ENCODE measurements at regions not wholly inside any gene's neighbourhood (a gene's known extent, or its start where the extent isn't known, plus 50 kb on each side); places are given as distances from the start of the nearest gene placed in this dataset.
A peak's percentile ranks its signal among the peaks of the same experiment; 100 is the strongest.
"Not testable (repeated sequence)": the region's sequence is repeated elsewhere in the genome, so short reads cannot be mapped to it uniquely, and the experiment has no call there.

DNA sequence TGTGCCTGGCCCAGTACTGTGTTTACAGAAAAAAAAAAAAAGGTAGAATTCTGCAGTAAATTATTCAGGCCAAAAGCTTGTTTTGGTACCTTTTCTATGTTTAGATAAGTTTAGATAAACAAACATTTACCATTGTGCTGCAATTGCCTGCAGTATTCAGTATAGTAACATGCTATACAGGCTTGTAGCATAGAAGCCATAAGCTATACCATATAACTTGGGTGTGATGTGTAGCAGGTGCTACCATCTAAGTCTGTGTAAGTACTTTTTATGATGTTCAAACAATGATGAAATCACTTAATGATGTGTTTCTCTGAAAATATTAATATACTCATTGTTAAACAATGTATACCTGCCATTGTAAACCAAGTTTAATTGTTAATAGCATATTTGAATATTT lies 241.6 kb upstream of the HS3ST1 start:
- no peaks in the 10 kb centered on the region for H3K36me3 ChIP-seq (ENCODE audit: control insufficient read depth in 3 of 3, insufficient read depth in 2 of 3, low read depth in 1 of 3, low read length in 3 of 3)
- H3K4me3 ChIP-seq (ENCODE audit: low read depth in 1 of 3, low read length in 3 of 3), result no peak overlapping the region
- no peak for FAIRE-seq
- H3K9me3 ChIP-seq (ENCODE audit: control insufficient read depth in 2 of 2, insufficient read depth in 1 of 2, low read depth in 1 of 2, low read length in 1 of 2), result no peaks in the 10 kb centered on the region
- DNase-seq, result peak in 1 of 2 donors; percentile 38
- no peaks in the 10 kb centered on the region for H3K27me3 ChIP-seq (ENCODE audit: control insufficient read depth in 3 of 3, insufficient read depth in 3 of 3, low read length in 3 of 3)
- H3K27ac ChIP-seq (ENCODE audit: low read depth in 1 of 3, low read length in 2 of 3), result no peak overlapping the region
- H3K4me1 ChIP-seq (ENCODE audit: control insufficient read depth in 3 of 3, insufficient read depth in 2 of 3, low read depth in 1 of 3, low read length in 2 of 3), result no peaks in the 10 kb centered on the region

DNA sequence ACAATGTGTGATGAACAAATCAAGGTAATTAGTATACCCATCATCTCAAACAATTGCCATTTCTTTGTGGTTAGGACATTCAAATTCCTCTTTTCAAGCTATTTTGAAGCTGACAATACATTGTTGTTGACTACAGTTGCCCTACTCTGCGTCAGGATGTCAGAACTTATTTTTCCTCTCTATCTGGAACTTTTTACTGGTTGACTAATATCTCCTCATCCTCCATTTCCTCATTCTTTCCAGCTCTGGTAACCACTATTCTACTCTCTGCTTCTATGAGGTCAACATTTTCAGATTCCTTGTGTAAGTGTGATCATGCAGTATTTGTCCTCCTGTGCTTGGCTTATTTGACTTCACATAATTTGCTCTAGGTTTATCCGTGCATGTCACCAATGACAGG lies 240.5 kb upstream of the HS3ST1 start:
- 43 to 88% (median 65%) methylated on average over 2 of the region's 2 CpGs for WGBS, 3 donors
- H3K27me3 ChIP-seq (ENCODE audit: control insufficient read depth in 3 of 3, insufficient read depth in 3 of 3, low read length in 3 of 3), result no peaks in the 10 kb centered on the region
- FAIRE-seq, result no peak
- no peaks in the 10 kb centered on the region for H3K4me1 ChIP-seq (ENCODE audit: control insufficient read depth in 3 of 3, insufficient read depth in 2 of 3, low read depth in 1 of 3, low read length in 2 of 3)
- no peak overlapping the region for H3K27ac ChIP-seq (ENCODE audit: low read depth in 1 of 3, low read length in 2 of 3)
- no peak for DNase-seq
- H3K9me3 ChIP-seq (ENCODE audit: control insufficient read depth in 2 of 2, insufficient read depth in 1 of 2, low read depth in 1 of 2, low read length in 1 of 2), result no peaks in the 10 kb centered on the region
- no peaks in the 10 kb centered on the region for H3K36me3 ChIP-seq (ENCODE audit: control insufficient read depth in 3 of 3, insufficient read depth in 2 of 3, low read depth in 1 of 3, low read length in 3 of 3)
- no peak overlapping the region for H3K4me3 ChIP-seq (ENCODE audit: low read depth in 1 of 3, low read length in 3 of 3)

DNA sequence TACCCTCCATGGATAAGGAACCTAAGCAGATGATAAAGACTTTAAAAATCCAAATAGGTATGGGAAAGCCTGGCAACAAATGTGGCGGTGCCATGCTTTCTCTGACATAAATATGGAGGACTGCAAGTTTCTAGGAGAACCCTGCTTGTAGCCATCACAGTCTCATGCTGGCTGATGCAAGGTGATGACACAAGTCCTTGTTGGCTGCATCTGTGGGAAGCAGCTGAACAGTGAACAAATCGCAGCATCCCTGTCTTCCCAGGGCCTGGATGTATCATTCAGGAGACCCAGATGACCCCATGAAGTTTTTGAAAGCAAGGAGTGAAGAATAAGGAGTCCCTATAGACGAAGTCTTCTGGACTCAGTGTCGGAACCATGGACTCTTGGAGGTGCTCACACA lies 234.4 kb upstream of the HS3ST1 start:
- no peaks in the 10 kb centered on the region for H3K27me3 ChIP-seq (ENCODE audit: control insufficient read depth in 3 of 3, insufficient read depth in 3 of 3, low read length in 3 of 3)
- FAIRE-seq (no peak), DNase-seq (no peak)
- peaks cover 0 to 2% of the 10 kb centered on the region in 2 donors for H3K9me3 ChIP-seq (ENCODE audit: control insufficient read depth in 2 of 2, insufficient read depth in 1 of 2, low read depth in 1 of 2, low read length in 1 of 2)
- H3K36me3 ChIP-seq (ENCODE audit: control insufficient read depth in 3 of 3, insufficient read depth in 2 of 3, low read depth in 1 of 3, low read length in 3 of 3), result no peaks in the 10 kb centered on the region
- H3K27ac ChIP-seq (ENCODE audit: low read depth in 1 of 3, low read length in 2 of 3), result no peak overlapping the region
- H3K4me3 ChIP-seq (ENCODE audit: low read depth in 1 of 3, low read length in 3 of 3), result no peak overlapping the region
- WGBS, 3 donors, result 90 to 95% (median 93%) methylated on average over 4 of the region's 4 CpGs
- H3K4me1 ChIP-seq (ENCODE audit: control insufficient read depth in 3 of 3, insufficient read depth in 2 of 3, low read depth in 1 of 3, low read length in 2 of 3), result no peaks in the 10 kb centered on the region

GRCh38 chr4:11650801-11651596 lies 222.3 kb upstream of the HS3ST1 start:
- no peak overlapping the region for H3K27ac ChIP-seq (ENCODE audit: low read depth in 1 of 3, low read length in 2 of 3)
- 53 to 73% (median 61%) methylated on average over 19 of the region's 19 CpGs for WGBS, 3 donors
- no peak overlapping the region for H3K4me3 ChIP-seq (ENCODE audit: low read depth in 1 of 3, low read length in 3 of 3)
- no peaks in the 10 kb centered on the region for H3K4me1 ChIP-seq (ENCODE audit: control insufficient read depth in 3 of 3, insufficient read depth in 2 of 3, low read depth in 1 of 3, low read length in 2 of 3)
- no peaks in the 10 kb centered on the region for H3K27me3 ChIP-seq (ENCODE audit: control insufficient read depth in 3 of 3, insufficient read depth in 3 of 3, low read length in 3 of 3)
- H3K36me3 ChIP-seq (ENCODE audit: control insufficient read depth in 3 of 3, insufficient read depth in 2 of 3, low read depth in 1 of 3, low read length in 3 of 3), result no peaks in the 10 kb centered on the region
- no peaks in the 10 kb centered on the region for H3K9me3 ChIP-seq (ENCODE audit: control insufficient read depth in 2 of 2, insufficient read depth in 1 of 2, low read depth in 1 of 2, low read length in 1 of 2)
- peak in 1 of 2 donors; percentile 10 for DNase-seq
- no peak for FAIRE-seq

DNA sequence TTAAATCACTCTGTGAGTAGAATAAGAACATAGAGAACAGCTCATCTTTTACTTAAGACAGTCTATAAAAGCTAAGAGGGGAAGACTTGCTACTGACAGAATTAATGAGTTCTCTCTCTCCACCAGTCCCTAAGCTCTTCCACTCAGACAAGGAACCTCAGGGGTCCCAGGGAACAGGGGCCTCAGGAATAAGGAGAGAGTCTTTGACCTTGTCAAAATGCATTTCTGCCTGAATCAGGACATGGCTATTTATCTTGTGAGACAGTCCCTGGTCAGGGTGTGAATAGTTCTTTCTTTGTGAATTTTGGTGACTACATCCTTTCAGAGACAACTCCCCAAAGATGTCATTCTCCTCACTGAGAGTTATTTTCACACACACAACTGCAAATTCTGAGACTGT lies 218.7 kb upstream of the HS3ST1 start:
- DNase-seq, result no peak
- Histone ChIP-seq H3K4me1 (ENCODE audit: control insufficient read depth in 3 of 3, insufficient read depth in 2 of 3, low read depth in 1 of 3, low read length in 2 of 3) (no peaks in the 10 kb centered on the region), H3K4me3 (ENCODE audit: low read depth in 1 of 3, low read length in 3 of 3) (no peak overlapping the region), H3K36me3 (ENCODE audit: control insufficient read depth in 3 of 3, insufficient read depth in 2 of 3, low read depth in 1 of 3, low read length in 3 of 3) (no peaks in the 10 kb centered on the region), H3K27ac (ENCODE audit: low read depth in 1 of 3, low read length in 2 of 3) (no peak overlapping the region), H3K9me3 (ENCODE audit: control insufficient read depth in 2 of 2, insufficient read depth in 1 of 2, low read depth in 1 of 2, low read length in 1 of 2) (no peaks in the 10 kb centered on the region), H3K27me3 (ENCODE audit: control insufficient read depth in 3 of 3, insufficient read depth in 3 of 3, low read length in 3 of 3) (no peaks in the 10 kb centered on the region)
- no peak for FAIRE-seq

- H3K36me3 ChIP-seq (ENCODE audit: control insufficient read depth in 3 of 3, insufficient read depth in 2 of 3, low read depth in 1 of 3, low read length in 3 of 3); DNase-seq; FAIRE-seq; H3K4me3 ChIP-seq (ENCODE audit: low read depth in 1 of 3, low read length in 3 of 3); H3K27me3 ChIP-seq (ENCODE audit: control insufficient read depth in 3 of 3, insufficient read depth in 3 of 3, low read length in 3 of 3); H3K9me3 ChIP-seq (ENCODE audit: control insufficient read depth in 2 of 2, insufficient read depth in 1 of 2, low read depth in 1 of 2, low read length in 1 of 2); H3K4me1 ChIP-seq (ENCODE audit: control insufficient read depth in 3 of 3, insufficient read depth in 2 of 3, low read depth in 1 of 3, low read length in 2 of 3); H3K27ac ChIP-seq (ENCODE audit: low read depth in 1 of 3, low read length in 2 of 3): not testable (repeated sequence)
- WGBS, 3 donors, result 83 to 90% (median 87%) methylated on average over 2 of the region's 2 CpGs
These were observed 214.4 kb upstream of the HS3ST1 start for GRCh38 chr4:11643081-11643480.

GRCh38 chr4:11640584-11640983 lies 211.9 kb upstream of the HS3ST1 start:
- FAIRE-seq, result no peak
- WGBS, 3 donors, result 64 to 85% (median 75%) methylated on average over 2 of the region's 2 CpGs
- H3K4me3 ChIP-seq (ENCODE audit: low read depth in 1 of 3, low read length in 3 of 3), result no peak overlapping the region
- no peaks in the 10 kb centered on the region for H3K36me3 ChIP-seq (ENCODE audit: control insufficient read depth in 3 of 3, insufficient read depth in 2 of 3, low read depth in 1 of 3, low read length in 3 of 3)
- no peaks in the 10 kb centered on the region for H3K9me3 ChIP-seq (ENCODE audit: control insufficient read depth in 2 of 2, insufficient read depth in 1 of 2, low read depth in 1 of 2, low read length in 1 of 2)
- DNase-seq, result no peak
- H3K27me3 ChIP-seq (ENCODE audit: control insufficient read depth in 3 of 3, insufficient read depth in 3 of 3, low read length in 3 of 3), result no peaks in the 10 kb centered on the region
- H3K4me1 ChIP-seq (ENCODE audit: control insufficient read depth in 3 of 3, insufficient read depth in 2 of 3, low read depth in 1 of 3, low read length in 2 of 3), result no peaks in the 10 kb centered on the region
- no peak overlapping the region for H3K27ac ChIP-seq (ENCODE audit: low read depth in 1 of 3, low read length in 2 of 3)

DNA sequence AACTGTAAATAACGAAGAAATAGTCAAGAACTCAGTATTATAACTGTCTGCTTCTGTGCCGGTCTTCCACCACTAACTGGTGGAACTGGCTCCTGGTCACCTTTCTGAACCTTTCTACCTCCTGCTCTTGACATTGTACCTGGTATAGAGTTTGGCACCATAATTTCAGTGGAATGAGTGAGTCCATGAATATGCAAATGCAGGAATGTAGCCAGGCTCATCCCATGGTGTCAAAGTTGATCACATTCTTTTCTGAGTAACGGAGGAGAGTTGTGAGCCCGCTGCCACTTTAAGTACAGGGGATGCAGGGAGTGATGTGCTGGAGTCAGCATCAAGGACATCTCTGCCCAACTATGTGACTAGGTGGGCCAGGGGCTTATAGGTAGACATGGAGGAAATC lies 207.9 kb upstream of the HS3ST1 start:
- DNase-seq, result no peak
- Histone ChIP-seq H3K36me3 (ENCODE audit: control insufficient read depth in 3 of 3, insufficient read depth in 2 of 3, low read depth in 1 of 3, low read length in 3 of 3) (no peaks in the 10 kb centered on the region), H3K4me1 (ENCODE audit: control insufficient read depth in 3 of 3, insufficient read depth in 2 of 3, low read depth in 1 of 3, low read length in 2 of 3) (no peaks in the 10 kb centered on the region), H3K4me3 (ENCODE audit: low read depth in 1 of 3, low read length in 3 of 3) (no peak overlapping the region), H3K27ac (ENCODE audit: low read depth in 1 of 3, low read length in 2 of 3) (no peak overlapping the region), H3K9me3 (ENCODE audit: control insufficient read depth in 2 of 2, insufficient read depth in 1 of 2, low read depth in 1 of 2, low read length in 1 of 2) (no peaks in the 10 kb centered on the region), H3K27me3 (ENCODE audit: control insufficient read depth in 3 of 3, insufficient read depth in 3 of 3, low read length in 3 of 3) (no peaks in the 10 kb centered on the region)
- 75 to 85% (median 79%) methylated on average over 4 of the region's 4 CpGs for WGBS, 3 donors
- no peak for FAIRE-seq

GRCh38 chr4:11636031-11636430 lies 207.3 kb upstream of the HS3ST1 start:
- FAIRE-seq, result no peak
- H3K9me3 ChIP-seq (ENCODE audit: control insufficient read depth in 2 of 2, insufficient read depth in 1 of 2, low read depth in 1 of 2, low read length in 1 of 2), result no peaks in the 10 kb centered on the region
- no peak overlapping the region for H3K27ac ChIP-seq (ENCODE audit: low read depth in 1 of 3, low read length in 2 of 3)
- H3K27me3 ChIP-seq (ENCODE audit: control insufficient read depth in 3 of 3, insufficient read depth in 3 of 3, low read length in 3 of 3), result no peaks in the 10 kb centered on the region
- H3K4me1 ChIP-seq (ENCODE audit: control insufficient read depth in 3 of 3, insufficient read depth in 2 of 3, low read depth in 1 of 3, low read length in 2 of 3), result no peaks in the 10 kb centered on the region
- WGBS, 3 donors, result 62 to 70% (median 67%) methylated on average over 3 of the region's 3 CpGs
- no peak overlapping the region for H3K4me3 ChIP-seq (ENCODE audit: low read depth in 1 of 3, low read length in 3 of 3)
- DNase-seq, result no peak
- H3K36me3 ChIP-seq (ENCODE audit: control insufficient read depth in 3 of 3, insufficient read depth in 2 of 3, low read depth in 1 of 3, low read length in 3 of 3), result no peaks in the 10 kb centered on the region

Data from small intestine (tissue), 7 donors.